Smooth muscle cell of the brain vasculature (primary cell): ENCODE measurements at regions not wholly inside any gene's neighbourhood (a gene's known extent, or its start where the extent isn't known, plus 50 kb on each side); places are given as distances from the start of the nearest gene placed in this dataset.

Source experiments
- DNase-seq: peaks from one replicate; pipeline ENCODE4 v3.0.0-alpha.2; 2012; ENCODE audit warnings: low read depth, low spot score

DNA sequence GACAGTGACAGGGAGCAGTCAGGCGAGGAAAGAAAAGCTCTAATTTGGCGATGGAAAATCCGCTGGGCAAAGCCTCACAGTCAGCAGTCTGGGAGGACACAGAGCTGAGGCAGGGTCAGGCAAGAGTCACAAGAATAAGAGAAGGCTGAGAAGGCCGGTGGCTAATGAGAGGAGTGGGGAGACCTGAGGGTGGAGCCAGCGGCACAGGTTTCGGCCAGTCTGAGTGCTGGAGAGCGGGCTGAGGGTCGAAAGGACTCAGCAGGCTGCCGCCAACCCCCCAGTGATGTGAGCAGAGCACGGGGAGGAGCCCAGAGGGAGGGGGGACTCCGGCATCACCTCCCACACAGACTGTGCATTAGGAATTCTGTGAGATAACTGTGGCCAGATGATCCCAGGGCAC is 500.6 kb upstream of the MYT1L start:
- no peak for DNase-seq

DNA sequence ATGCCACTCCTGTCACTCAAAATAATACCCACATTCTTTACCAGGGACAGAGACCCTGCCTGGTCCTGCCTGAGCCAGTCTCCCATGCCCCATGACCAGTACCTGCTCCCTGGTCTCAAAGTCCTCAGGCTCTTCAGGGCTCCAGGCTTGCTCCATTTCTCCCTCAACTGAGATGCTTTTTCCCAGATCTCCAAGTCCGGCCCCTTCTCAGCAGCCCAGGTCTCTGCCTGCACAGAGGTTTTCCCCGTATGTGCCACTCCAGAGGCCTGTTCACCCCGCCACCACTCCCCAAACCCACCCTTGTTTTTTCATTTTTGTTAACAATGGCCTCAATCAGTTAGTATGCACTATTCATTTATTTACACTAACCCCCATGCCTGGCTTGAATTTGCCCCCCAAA is 499.5 kb upstream of the MYT1L start:
- no peak for DNase-seq

DNA sequence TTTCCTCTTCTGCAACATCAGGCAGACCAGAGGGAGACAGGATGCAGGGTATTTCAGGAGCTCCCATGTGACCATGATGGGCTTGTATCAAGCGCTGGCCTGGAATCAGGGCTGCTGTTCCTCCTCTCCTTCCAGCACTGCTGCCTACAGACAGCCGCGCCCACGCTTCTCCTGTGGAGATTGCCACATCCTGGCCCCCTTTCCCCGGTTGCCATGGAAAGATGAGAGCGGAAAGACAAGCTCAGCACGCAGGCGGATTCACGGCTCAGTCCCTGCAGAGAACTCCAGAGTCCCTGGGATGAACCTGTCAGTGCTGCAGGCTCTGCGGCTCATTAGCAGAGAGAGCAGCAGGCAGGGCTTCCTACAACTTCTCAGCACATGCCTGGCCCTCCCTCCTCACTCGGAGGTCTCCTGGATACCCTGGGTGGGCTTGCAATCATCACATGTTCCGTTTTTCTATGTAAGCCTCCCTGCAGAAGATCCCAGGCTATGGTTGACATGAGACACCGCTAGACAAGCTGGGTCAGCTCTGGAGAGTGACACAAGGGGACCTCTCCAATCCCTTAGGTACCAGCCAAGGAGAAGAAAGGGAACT is 497.8 kb upstream of the MYT1L start:
- DNase-seq = no peak

DNA sequence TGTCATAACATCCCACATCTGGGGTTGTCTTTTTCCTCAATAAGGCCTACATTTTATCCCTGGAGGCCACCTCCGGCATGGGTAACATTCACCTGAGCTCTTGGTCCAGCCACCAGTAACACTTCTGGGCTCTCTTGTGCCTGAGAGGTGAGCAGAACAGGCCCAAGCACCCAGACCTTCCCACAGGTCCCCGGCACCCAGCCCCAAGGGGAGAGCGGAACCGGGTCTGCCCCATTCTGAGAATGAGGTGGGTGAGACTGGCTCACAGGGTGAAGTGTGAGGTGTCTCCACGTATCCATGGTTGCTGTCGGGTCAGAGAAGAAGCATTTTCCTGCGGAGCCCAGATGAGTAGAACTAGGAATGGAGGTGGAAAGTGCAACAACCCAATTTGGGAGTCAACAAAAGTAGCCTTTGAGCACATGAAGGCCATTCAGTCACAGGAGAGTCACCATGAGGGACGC is 496.7 kb upstream of the MYT1L start:
- DNase-seq = no peak

DNA sequence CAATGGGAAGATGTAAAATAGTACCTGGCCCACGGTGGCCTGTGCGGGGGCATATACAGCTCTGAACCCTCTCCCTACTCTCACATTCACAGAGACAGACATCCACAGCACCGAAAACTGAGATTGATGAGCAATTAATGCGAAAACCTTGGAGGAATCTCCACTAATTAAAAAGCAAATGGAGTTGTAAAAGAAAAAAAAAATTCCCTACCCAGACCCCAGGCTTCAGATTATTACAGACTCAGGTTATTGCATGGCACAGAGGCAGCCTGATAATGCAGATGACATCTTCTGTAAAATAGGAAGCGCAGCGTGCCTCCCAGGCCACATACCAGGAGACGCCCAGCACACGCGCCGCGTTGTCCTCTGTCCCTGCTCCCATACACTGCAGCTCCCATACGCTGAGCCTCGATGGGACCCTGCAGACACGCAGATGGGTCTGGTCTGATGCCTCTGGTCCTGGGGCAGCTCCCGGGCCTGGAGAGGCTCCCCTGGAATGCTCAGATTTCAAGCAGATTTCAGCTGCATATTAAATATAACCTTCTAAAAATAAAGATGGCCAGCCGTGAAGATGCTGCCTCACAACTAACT is 496.1 kb upstream of the MYT1L start:
- DNase-seq = no peak

DNA sequence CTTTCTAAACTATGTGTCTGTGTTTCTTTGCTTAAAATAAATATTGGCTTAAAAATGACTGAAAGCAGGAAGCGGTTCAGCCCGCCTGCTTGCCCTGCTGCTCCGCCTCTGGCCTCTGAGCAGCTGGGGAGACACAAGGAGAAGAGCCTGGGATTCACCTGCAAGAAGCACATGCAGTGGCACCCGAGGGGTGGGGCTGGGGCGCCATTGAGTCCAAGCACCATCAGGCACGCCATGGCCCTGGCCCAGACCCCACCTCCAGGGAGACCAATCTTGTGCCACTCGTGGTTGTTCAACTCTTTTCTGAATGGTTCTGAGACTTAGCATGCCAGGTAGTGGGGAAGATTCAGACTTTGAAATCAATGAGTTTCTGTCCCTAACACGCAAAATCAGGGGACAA is 495.5 kb upstream of the MYT1L start:
- no peak for DNase-seq

DNA sequence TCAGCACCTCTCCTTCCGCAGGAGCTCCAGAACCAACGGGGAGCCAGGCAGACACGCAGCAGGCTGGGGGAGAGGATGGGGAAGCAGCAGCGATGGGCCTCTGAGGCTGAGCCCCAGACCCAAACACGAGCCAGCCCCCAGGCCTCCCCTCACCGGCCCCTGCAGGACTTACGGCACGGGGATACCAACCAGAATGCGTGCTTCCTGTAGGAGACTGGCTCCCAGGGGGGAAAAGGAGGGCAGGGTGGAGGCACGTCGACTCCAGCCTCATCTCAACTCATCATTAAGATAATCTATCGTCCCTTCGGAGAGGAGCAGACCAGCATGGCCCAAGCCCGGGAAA is 495.1 kb upstream of the MYT1L start:
- no peak for DNase-seq

DNA sequence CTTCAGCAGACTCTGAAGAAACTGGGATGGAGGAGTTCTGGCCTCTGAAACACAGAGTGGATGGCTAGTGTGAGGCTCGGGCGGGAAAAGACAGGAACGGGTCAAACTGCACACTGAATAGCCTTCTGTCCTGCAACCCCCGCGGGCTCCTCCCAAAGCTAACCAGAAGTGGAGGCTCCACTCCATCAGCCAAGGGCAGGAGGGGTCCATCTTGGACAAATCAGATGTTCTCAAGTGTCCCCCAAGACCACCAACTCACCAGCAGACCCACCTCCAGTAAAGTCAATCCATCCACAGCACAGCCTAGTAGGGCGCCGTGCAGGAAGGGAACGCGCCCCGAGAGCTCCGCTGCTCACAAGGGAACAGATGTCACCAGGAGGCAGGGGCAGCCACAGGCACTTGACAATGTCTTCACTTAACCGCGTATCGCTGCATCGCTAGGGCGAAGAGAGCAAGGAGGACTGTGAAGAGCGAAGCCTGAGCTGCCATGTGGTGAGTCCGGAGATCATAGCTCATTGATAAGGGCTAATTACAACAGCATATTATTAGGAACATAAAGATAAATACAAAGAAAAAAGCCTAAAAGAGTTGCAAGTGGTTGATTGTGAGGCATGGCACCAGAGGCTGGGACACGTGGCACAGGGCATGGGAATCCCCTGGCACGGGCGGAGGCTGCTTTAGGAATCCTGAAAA is 494.6 kb upstream of the MYT1L start:
- DNase-seq = no peak

DNA sequence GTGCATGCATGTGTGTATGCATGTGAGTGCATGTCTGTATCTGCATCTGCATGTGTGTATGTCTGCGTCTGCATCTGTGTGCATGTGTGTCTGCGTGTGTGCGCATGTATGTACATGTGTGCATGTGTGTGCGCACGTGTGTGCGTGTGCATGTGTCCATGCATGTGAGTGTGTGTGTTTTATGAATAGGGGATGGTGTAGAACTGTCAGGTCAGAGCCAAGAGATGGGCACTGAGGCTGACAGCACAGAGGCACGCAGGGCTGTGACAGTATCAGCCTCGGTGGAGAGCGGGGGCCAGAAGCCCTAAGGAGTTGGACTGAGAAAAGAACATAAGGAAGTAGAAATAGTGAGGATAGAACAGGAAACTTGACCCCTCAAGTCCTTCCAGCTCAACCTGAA is 494.0 kb upstream of the MYT1L start:
- no peak for DNase-seq

DNA sequence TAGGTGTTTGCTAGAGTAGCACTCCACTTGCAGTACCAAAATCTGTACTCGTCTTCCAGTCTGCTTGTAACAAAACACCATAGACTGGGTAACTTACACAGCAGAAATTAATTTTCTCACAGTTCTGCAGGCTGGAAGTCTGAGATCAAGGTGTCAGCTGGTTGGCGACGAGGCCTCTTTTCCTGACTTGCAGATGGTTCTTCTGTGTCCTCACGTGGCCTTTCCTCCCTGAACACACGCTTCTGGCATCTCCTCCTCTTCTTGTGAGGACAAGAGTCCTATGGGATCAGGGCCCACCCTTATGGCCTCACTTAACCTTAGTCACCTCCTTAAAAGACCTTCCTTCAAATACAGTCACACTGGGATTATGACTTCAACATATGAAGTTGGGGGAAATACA is 493.5 kb upstream of the MYT1L start:
- no peak for DNase-seq

DNA sequence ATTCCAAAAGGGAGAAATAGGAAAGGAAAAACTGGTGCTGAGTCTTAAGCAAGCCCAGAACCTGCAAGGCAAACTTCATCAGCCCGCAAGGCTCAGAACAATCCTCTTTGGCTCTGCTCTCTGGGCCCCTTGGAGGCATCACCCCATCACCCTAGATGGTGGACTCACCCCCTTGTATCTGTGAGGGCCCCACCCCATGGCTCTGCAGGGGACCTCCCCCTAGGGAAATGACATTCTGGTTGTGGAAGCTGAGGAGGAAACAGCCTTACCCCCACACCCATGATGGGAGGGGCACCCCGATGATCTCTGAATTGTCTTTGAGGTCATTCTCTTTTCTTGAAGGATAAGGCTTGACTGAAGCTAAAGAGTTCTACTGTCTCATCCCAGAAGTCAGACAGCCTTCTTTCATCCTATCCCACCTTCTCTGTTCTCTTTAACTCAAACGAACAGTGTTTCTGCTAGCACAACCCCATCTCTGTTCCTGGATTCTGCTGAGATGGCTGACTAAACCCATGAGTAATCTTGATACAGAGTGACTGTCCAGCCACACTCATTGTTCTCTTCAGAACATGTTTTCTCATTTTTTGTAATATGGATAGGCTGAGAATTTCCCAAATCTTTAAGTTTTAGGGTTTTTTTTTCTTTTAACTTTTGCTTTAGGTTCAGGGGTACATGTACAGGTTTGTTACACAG is 492.1 kb upstream of the MYT1L start:
- no peak for DNase-seq

DNA sequence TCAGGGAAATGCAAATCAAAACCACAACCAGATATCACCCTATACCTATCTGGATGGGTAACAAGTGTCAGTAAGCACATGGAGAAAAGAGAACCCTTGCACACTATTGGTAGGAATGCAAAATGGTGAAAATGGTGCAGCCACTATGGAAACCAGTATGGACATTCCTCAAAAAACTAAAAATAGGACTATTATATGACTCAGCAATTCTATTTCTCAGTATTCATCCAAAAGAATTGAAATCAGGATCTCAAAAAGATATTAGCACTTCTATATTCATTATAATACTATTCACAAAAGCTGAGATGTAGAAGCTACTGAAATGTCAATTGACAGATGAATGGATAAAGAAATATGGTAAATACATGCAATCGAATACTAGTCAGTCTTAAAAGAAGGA is 491.1 kb upstream of the MYT1L start:
- DNase-seq = no peak

DNA sequence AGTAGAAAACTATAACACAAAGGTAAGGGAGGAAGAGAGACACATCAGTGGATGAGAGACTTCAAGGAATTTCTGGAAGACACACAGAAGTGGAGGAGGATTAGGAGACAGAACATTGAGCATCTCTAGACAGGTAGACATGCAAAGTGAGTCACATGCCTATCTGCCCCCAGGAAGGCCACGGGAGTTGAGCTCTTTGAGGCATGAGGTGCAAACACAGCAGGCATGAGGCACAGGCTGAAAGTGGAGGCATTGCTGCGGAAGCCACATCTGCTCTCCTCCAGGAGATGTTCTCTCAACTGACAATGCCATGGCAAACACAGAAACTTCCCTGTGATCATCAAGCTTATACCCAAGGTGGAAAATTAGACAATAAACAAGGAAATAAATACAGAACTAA is 481.6 kb upstream of the MYT1L start:
- no peak for DNase-seq

DNA sequence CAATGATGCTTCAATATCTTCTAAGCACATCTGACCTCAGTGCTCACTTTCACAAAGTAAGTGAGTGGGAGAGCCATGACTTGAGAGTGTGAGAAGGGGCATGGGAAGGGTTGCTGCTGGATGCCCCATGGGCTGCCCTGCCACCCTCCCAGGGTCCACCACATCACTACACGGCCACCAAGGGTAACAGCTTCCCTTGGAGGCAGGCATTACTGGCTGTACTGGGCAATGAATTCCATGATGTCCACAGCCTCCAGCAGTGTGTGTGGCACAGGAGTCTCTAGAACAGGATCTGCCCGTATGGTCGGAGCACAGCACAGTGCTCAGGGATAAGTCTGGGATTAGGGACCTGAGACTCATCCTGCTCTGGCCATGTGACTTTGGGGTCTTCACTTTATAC is 481.0 kb upstream of the MYT1L start:
- no peak for DNase-seq

DNA sequence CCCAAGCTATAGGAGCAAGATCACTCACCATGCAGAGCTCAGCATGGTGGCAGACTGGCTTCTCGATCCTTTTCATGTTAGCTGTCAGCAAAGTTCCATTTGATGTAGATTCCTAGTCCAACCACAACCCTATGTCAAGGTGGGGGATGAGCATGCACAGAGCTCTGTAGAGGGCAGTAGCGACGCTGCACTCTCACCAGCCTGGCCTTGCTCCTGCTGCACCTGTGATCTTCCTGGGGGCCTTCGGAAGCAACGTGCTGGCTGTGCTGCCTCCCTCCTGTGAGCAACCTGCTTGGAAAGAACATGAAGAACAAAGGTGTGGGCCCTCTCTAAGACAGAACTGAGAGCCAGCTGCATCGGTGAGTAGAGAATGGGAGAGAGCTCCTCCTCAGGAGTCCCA is 479.4 kb upstream of the MYT1L start:
- DNase-seq = no peak

DNA sequence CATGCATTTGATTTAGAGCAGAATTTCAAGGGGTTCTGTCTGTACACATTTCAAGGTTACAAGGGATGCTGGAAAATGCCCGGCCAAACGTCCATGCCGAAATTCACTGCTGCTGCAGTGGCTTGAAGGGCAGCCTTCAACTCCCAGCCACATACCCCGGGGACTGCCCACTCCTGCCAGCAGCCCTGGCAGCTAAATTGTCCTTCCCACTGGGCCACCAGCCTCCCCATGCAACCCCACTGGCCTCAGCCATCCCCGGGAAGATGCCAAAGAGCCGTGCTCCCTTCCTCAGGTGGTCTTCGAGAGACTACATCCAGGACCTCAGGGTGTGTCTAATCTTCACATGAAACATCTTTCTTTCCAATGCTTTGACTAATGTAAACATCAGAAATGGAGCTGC is 478.7 kb upstream of the MYT1L start:
- no peak for DNase-seq

DNA sequence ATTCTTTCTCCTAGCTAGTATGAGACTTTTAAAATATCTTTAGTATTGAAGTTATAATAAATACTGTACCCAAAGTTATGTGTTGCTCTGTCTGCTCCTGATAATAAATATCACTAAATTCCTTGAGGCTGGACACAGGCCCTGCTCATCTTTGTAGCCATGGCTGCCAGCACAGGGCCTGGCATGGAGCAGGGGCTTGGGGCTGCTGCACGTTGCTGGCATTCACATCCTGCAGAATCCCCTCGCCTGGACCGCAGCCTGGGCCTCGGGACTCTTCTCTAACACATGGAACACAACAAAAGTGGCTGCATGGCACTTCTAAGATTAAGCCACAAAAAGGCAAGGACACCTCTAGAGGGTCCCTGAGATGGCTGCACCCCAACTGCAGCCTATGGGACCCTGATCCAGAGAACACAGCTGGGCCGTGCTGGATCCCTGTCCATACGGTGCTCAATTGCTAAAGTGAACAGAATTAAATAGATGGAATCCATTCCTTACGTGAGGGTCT is 477.5 kb upstream of the MYT1L start:
- DNase-seq = no peak

DNA sequence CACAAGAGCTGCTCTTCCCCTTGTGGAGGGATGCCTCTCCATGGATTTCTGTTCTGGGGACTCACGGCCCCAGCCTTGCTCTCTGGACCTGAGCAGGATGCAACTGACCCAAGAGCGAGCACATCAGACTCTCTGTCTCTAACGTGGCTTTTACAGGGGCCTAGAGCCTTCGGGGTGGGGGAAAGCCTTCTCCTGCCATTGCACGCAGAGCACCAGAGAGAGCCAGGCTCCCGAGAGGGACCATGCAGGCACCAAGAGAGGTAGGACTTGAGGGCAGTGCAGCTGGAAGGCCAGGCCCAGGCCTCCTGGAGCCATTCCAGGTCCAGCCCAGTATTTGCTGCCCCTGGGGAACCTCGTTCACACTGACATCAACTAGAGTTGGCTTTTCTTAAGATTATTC is 475.6 kb upstream of the MYT1L start:
- DNase-seq = no peak

DNA sequence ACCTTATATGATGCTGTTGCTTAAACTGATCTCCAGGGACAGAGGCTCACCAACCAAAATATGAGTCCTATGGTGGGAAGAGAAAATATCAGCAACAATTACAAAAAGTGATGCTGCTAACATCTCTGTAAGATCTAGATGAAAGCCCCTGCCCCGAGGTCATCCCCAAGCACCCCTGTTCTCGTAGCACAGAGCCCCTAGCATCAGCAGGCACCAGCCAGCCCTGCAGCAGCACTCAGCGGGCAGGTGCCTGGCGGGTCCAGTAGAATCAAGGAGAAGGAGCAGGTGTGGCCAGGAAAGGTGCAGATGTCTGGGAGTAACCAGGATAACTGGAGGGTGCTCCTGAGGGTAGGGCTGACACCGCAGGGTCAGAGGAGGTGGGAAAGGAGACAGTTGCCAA is 474.2 kb upstream of the MYT1L start:
- no peak for DNase-seq

DNA sequence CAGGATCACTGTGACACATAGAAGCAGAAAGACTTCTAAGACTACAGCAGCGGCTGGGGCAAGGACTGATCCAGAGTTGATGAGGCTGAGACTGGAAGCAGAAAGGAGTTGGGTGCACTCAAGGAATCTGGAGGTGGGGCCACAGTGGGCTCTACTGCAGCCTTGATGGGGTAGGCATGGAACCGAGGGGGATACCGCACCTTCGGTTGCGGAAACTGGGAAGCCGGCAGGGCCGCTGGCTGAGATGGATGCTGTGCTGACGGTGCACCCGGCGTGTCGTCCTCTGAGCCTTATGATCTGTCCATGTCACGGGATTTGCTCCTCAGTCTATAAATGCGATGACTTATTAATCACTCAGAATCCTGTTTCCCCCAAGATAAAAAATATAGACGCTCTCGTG is 473.5 kb upstream of the MYT1L start:
- no peak for DNase-seq

DNA sequence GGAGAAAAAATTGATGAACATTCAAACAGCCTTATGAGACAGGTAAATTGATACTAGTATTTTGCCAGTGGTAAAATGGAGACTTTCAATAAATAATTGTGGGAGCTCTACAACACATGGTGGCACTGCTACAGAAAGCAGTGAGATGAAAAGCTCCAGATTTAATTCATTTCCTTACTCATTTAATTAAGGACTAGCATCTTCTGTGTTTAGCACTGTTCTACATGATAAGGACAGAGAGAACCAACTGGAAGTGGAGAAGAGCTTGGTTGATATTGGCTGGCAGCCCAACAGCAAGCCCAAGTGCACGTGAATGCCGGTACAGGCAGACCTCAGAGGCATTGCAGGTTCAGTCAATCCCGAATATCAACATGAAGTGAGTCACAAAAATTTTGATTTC is 470.4 kb upstream of the MYT1L start:
- no peak for DNase-seq

DNA sequence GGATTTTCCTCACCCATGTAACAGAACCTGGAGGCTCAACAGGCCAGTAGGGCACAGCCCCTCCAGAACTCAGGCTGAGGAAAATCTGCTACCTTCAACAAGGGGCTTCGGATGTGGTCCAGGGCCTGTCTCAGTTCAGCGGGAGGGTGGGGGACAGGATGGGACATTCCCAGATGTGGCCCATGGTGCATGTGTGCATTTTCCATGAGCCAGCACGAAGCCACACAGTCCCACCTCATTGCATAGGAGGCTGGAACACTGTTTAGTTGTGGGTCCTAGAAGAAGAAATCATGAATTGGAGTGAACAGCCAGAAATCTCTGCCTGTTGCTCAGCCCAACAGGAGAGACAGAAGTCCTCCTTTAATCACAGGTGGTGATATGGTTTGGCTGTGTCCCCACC is 469.6 kb upstream of the MYT1L start:
- DNase-seq = no peak

DNA sequence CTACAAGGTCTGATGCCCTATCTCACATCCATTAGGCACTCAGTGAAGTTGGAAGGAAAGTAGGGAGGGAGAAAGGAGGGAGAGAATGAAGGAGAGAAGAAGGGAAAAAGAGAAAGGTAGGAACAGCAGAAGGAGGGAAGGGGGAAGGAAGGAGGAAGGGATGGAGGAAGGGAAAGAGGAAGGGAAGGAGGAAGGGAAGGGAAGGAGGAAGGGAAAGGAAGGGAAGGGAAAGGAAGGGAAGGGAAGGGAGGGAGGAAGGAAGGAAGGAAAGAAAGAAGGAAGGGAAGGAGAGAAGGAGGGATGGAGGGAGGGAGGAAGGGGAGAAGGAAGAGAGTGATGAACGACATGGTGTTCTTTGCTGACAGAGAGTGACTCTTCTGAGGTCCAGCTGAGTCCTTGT is 468.9 kb upstream of the MYT1L start:
- DNase-seq = no peak
